HL-60 (cell line): ENCODE measurements at regions not wholly inside any gene's neighbourhood (a gene's known extent, or its start where the extent isn't known, plus 50 kb on each side); places are given as distances from the start of the nearest gene placed in this dataset.
"Not testable (repeated sequence)": the region's sequence is repeated elsewhere in the genome, so short reads cannot be mapped to it uniquely, and the experiment has no call there.

Experiments used
- DNase-seq, 2 experiments: peaks; one replicate each; pipeline ENCODE4 v3.0.0-alpha.2; 2010 to 2020; ENCODE audit warnings: low read depth in 1 of 2, low spot score in 1 of 2
- H3K27ac ChIP-seq: fragments of 250-450 bp; sonication (Bioruptor Pico); replicated peaks from 2 replicates; pipeline ENCODE4 v1.5.1; 2020; ENCODE audit warnings: mild to moderate bottlenecking, moderate library complexity
- H3K27me3 ChIP-seq: fragments of 250-450 bp; sonication (Bioruptor Pico); 2 replicates; pipeline ENCODE4 v1.5.1; 2021; ENCODE audit warnings: mild to moderate bottlenecking, moderate library complexity; ENCODE audit not compliant: insufficient read depth, poor library complexity, severe bottlenecking
- H3K4me3 ChIP-seq: replicated peaks from 2 replicates; pipeline ENCODE4 v1.5.1; 2011; ENCODE audit warnings: mild to moderate bottlenecking, control low read depth, low read length; ENCODE audit not compliant: insufficient read depth
- CTCF ChIP-seq: IDR thresholded peaks from one replicate; pipeline ENCODE4 v1.5.1; 2011; ENCODE audit warnings: low read length, control low read depth, inconsistent platforms; ENCODE audit not compliant: insufficient read depth
- GABPA ChIP-seq: IDR thresholded peaks from 2 replicates; pipeline ENCODE4 v1.6.1; 2012; ENCODE audit warnings: low read depth
- POLR2AphosphoS5 ChIP-seq: IDR thresholded peaks from 2 replicates; pipeline ENCODE4 v1.6.1; 2012; ENCODE audit warnings: low read depth
- SPI1 ChIP-seq: IDR thresholded peaks from 2 replicates; pipeline ENCODE4 v1.6.1; 2012; ENCODE audit warnings: low read depth, mild to moderate bottlenecking, borderline replicate concordance
- TF ChIP-seq, protein P1 (sequence below): IDR thresholded peaks from 2 replicates; pipeline ENCODE4 v1.6.1; 2012; ENCODE audit warnings: low read depth; ENCODE audit not compliant: insufficient replicate concordance

DNA sequence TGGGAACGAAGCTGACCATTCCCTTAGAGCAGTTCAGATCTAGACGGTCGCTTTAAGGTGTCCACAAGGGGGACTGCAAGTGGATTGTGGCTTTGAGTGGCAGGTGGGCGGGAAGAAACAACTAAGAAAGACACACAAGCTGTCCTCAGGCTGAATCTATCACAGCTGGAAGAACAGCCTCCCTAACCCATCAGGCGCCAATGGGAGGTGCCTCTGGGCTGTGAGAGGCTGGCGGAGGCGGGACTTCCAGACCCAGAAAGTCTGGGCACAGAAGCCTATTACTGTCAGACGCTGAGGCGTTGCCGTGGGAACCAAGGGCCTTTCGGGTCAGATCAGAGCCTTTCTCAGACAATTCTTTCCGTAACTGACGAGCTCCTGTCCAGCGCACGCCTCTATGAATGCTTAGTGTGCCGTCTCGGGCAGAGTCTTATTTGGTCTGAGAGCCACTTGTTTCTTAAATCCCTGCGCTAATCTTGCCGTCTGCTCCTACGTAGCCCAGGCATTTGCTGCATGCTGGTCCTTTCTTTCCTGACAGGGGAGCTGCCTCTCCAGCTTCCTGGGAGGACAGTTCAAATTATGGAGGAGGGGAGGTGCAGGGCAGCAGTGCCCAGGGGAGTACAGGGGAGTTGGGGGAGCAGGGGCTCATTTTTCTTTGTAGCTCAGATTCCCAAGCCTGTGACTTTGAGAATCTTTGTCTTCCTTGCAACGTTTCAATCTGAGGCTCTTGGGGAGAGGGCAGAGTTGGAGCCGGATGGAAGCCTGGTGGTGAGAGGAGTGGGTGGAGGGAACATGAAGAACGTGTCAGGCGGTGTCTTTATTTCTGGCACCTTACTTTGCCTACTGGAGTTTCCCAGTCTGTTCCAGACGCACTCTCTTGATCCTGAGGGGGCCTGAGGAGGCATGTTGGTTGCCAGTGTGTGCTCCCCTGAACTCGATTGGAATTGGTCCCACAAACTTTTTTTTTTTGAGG, 618.7 kb downstream of the KCNJ18 start:
- H3K4me3 ChIP-seq: no peak overlapping the region
- no peaks in the 10 kb centered on the region for H3K27me3 ChIP-seq
- no peak for DNase-seq
- TF ChIP-seq, protein P1, sequence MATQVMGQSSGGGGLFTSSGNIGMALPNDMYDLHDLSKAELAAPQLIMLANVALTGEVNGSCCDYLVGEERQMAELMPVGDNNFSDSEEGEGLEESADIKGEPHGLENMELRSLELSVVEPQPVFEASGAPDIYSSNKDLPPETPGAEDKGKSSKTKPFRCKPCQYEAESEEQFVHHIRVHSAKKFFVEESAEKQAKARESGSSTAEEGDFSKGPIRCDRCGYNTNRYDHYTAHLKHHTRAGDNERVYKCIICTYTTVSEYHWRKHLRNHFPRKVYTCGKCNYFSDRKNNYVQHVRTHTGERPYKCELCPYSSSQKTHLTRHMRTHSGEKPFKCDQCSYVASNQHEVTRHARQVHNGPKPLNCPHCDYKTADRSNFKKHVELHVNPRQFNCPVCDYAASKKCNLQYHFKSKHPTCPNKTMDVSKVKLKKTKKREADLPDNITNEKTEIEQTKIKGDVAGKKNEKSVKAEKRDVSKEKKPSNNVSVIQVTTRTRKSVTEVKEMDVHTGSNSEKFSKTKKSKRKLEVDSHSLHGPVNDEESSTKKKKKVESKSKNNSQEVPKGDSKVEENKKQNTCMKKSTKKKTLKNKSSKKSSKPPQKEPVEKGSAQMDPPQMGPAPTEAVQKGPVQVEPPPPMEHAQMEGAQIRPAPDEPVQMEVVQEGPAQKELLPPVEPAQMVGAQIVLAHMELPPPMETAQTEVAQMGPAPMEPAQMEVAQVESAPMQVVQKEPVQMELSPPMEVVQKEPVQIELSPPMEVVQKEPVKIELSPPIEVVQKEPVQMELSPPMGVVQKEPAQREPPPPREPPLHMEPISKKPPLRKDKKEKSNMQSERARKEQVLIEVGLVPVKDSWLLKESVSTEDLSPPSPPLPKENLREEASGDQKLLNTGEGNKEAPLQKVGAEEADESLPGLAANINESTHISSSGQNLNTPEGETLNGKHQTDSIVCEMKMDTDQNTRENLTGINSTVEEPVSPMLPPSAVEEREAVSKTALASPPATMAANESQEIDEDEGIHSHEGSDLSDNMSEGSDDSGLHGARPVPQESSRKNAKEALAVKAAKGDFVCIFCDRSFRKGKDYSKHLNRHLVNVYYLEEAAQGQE: no peak
- TF ChIP-seq CTCF (no peak), SPI1 (no peak), POLR2AphosphoS5 (no peak), GABPA (no peak)
- H3K27ac ChIP-seq: no peak overlapping the region

DNA sequence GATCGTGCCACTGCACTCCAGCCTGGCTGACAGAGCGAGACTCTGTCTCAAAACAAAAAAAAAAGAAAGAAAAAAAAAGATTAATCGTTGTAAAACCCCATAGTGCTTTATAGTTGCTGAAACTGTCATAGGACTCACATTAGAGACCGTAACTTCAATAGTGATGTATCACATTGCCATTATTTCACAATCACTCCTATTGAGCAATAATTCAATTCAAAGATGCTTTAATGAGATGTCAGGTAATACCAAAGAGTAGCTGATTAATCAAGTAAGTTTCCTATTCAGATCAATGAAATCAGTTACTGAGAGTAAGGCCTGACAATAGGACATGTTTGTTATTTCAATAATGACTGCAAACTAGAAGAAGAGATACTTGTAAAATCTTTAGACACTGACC, 628.7 kb downstream of the KCNJ18 start:
- not testable (repeated sequence) for DNase-seq, H3K4me3 ChIP-seq, H3K27ac ChIP-seq, H3K27me3 ChIP-seq

DNA sequence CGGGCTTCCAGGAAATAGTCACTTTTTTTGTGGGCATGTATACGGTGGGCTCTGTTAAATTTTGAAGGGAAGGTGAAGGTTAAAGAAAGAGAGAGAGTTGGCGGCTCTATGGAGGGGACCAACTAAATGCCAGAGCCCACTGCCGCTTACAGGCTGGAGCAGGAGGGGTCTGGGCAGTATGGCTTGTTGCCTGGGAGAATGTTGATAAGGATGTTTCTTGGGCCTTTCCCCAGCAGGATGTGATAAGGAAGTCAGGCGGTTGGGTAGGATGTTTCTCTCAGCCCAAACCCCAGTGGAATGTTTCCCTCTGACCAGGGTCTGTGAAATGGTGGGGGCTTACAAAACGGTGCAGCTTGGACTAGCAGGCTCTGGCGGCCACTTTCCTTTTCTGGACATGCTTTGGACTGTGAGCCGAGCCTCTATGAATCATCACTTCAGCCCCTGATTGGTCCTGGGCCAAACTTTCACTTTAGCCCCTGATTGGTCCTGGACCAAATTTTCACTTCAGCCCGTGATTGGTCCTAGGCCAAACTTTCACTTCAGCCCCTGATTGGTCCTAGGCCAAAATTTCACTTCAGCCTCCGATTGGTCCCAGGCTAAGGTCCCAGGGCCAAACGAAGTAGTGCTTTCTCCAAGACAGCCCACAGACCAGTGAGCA, 630.7 kb downstream of the KCNJ18 start:
- not testable (repeated sequence) for H3K4me3 ChIP-seq, DNase-seq, H3K27me3 ChIP-seq, H3K27ac ChIP-seq

GRCh38 chr17:22337467-22337866, 645.1 kb downstream of the KCNJ18 start:
- H3K27ac ChIP-seq: no peak overlapping the region
- H3K27me3 ChIP-seq: no peaks in the 10 kb centered on the region
- H3K4me3 ChIP-seq: no peak overlapping the region
- TF ChIP-seq, protein P1: no peak
- TF ChIP-seq POLR2AphosphoS5 (no peak), SPI1 (no peak), GABPA (no peak), CTCF (no peak)
- DNase-seq: no peak

DNA sequence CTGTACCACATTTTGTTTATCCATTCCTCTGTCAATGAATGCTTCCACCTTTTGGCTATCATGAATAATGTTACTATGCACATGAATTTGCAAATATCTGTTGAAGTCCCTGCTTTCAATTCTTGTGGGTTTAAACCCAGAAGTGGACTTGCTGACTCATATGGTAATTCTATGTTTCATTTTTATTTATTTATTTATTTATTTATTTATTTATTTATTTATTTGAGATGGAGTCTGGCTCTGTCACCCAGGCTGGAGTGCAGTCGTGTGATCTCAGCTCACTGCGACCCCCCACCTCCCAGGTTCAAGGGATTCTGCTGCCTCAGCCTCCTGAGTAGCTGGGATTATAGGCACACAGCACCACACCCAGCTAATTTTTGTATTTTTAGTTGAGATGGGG, 664.3 kb downstream of the KCNJ18 start:
- not testable (repeated sequence) for DNase-seq, H3K4me3 ChIP-seq, H3K27me3 ChIP-seq, H3K27ac ChIP-seq

DNA sequence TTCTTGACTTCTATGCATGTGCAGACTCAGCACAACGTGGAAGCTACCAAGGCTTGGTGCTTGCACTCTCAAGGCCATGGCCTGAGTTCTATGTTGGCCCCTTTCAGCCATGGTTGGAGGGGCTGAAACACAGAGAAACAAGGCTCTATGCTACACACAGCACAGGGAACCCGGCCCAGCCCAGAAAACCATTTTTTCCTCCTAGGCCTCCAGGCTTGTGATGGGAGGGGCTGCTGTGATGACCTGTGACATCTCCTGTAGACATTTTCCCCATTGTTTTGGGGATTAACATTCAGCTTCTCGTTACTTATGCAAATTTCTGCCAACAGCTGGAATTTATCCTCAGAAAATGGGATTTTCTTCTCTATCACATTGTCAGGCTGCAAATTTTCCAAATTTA, 678.7 kb downstream of the KCNJ18 start:
- H3K27me3 ChIP-seq, DNase-seq, H3K27ac ChIP-seq, H3K4me3 ChIP-seq: not testable (repeated sequence)
